ENCODE measurements at regions not wholly inside any gene's neighbourhood (a gene's known extent, or its start where the extent isn't known, plus 50 kb on each side); places are given as distances from the start of the nearest gene placed in this dataset.

DNA sequence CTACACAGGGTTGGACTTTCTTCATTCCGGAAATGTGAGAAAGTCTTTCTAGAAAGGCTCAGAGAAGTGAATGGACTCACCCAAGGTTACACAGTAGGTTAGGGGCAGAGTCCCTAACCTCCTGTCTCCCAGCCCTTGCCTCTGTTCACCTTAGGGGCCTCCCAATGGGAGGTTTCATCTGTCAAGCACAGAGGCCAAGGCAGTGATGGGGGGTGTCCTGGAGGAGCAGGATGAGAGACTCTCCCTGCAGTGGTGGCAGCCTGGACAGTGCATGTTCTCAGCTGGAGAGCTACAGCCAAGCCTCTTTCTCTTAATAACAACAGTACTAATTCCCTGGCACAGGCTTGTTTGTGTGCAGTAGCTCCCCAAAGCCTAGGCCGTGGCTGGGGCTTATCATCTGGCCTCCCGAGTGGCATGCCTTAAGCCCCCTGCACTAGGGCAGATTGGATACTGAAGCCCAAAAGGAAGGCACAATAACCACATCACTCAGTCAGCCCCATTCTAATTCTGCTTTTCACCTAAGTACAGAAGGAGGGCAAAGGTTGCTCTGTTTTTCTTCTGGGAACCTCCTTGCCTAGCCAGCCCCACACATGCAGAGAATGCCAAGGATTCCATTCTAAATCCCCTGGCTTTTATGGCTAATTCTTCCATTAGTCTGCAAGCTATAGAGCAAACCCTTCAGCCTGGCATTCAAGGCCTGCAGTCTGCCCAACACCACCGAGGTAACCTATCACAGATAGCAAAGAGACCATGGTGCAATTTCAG is 50.2 kb upstream of the XPA start:
- no peak overlapping the region for H3K4me3 ChIP-seq (ENCODE audit: low read depth, low read length)
- TF ChIP-seq, protein P1, sequence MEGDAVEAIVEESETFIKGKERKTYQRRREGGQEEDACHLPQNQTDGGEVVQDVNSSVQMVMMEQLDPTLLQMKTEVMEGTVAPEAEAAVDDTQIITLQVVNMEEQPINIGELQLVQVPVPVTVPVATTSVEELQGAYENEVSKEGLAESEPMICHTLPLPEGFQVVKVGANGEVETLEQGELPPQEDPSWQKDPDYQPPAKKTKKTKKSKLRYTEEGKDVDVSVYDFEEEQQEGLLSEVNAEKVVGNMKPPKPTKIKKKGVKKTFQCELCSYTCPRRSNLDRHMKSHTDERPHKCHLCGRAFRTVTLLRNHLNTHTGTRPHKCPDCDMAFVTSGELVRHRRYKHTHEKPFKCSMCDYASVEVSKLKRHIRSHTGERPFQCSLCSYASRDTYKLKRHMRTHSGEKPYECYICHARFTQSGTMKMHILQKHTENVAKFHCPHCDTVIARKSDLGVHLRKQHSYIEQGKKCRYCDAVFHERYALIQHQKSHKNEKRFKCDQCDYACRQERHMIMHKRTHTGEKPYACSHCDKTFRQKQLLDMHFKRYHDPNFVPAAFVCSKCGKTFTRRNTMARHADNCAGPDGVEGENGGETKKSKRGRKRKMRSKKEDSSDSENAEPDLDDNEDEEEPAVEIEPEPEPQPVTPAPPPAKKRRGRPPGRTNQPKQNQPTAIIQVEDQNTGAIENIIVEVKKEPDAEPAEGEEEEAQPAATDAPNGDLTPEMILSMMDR (conservative IDR thresholded peaks at IDR 0.05; ENCODE audit: low read depth, low read length): no peak
- no peak for DNase-seq (ENCODE audit: low read depth)

GRCh38 chr9:97748525-97748924 is 51.4 kb upstream of the XPA start:
- no peak for DNase-seq (ENCODE audit: low read depth)
- no peak overlapping the region for H3K4me3 ChIP-seq (ENCODE audit: low read depth, low read length)
- TF ChIP-seq, protein P1 (conservative IDR thresholded peaks at IDR 0.05; ENCODE audit: low read depth, low read length): no peak

DNA sequence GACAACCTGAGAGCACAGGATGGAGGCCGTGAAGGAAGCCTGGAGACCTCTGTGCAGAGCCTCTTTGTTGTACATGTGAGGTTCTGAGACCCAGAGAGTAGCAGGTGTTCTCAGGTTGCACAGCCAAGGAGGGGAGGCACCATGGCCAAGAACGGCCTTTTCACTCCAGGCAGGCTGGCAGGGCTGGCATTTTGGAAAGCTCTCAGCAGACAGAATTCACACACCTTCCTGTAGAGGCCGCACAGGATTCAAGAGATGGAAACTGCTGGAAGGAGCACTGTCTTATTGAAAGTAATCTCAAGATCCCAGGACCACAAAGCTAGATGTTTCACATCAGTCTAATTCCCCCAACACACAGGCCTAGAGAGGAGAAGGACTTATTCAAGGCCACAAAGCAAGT is 52.8 kb upstream of the XPA start:
- DNase-seq (ENCODE audit: low read depth): no peak
- TF ChIP-seq, protein P1 (conservative IDR thresholded peaks at IDR 0.05; ENCODE audit: low read depth, low read length): peak; percentile 25
- no peak overlapping the region for H3K4me3 ChIP-seq (ENCODE audit: low read depth, low read length)

DNA sequence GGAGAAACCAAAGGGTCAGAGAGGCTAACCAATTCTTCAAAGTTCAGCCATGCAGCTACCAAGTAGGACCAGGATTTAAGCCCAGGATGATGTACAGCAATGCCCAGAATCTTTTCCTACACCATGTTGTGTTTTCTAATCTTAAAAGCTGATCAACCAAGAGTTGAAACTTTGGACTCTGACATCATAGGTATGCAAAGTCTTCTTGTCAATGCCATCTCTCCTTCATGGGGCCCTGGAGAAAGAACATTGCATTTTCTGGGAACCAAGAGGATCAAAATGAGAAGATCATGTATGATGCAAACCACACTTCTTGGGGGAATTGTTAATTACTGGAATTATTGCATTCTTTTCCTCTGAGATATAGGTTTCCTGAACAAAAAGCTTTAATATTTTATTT is 54.4 kb upstream of the XPA start:
- no peak for DNase-seq (ENCODE audit: low read depth)
- TF ChIP-seq, protein P1 (conservative IDR thresholded peaks at IDR 0.05; ENCODE audit: low read depth, low read length): no peak
- H3K4me3 ChIP-seq (ENCODE audit: low read depth, low read length): no peak overlapping the region

DNA sequence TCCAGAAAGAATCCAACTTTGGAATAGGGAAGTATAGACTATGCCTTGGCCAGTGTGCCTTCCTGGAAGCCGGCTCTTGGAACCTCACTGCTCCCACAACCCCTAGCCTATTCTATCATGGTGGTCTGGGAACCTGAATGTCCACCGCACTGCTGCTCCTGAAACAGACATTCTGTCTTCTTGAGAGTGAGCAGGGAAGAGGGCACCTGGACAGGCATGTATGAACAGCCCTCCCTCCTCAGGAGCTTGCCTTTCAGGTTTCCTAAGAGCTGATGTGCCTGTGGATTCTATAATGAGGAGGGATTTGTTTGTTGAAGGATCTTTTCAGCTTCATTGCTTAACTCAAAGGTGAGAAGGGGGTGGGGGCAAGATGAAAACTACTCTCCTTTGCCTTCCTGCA is 55.1 kb upstream of the XPA start:
- TF ChIP-seq, protein P1 (conservative IDR thresholded peaks at IDR 0.05; ENCODE audit: low read depth, low read length): no peak
- H3K4me3 ChIP-seq (ENCODE audit: low read depth, low read length): no peak overlapping the region
- DNase-seq (ENCODE audit: low read depth): no peak

DNA sequence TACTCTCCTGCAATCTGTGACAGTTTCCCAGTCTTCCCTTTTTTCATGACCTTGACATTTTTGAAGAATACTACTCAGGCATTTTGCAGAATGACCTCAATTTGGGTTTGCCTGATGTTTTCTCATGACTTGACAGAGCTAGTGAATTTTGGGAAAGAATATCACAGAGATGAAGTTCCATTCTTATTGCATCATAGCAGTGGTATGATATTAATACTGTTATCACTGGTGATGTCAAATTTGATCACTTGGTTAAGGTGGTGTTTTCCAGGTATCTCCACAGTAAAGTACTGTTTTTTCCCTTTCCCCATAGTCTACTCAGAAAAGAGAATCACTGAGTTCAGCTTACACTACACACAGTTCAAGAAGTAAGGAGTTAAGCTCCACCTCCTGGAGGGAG is 56.2 kb upstream of the XPA start:
- TF ChIP-seq, protein P1 (conservative IDR thresholded peaks at IDR 0.05; ENCODE audit: low read depth, low read length): no peak
- no peak overlapping the region for H3K4me3 ChIP-seq (ENCODE audit: low read depth, low read length)
- no peak for DNase-seq (ENCODE audit: low read depth)

DNA sequence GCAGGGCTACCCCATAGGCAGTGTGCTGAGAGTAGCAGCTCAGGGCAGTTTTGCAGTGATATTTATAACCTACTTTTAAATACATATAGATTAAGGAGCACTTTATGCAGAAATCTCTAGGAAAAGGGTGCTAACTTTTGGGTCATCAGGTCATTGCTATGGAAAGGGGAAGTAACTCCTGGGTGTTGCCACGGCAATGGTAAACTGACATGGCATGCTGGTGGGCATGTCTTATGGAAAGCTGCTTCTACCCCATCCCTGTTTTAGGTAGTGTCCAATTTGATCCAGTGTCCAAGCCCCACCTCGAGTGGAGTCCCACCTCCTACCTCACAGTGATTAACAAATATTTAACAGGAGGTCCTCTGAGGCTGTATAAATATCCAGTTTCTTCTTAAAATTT is 56.8 kb upstream of the XPA start:
- H3K4me3 ChIP-seq (ENCODE audit: low read depth, low read length): no peak overlapping the region
- no peak for DNase-seq (ENCODE audit: low read depth)
- TF ChIP-seq, protein P1 (conservative IDR thresholded peaks at IDR 0.05; ENCODE audit: low read depth, low read length): no peak
